ENCODE measurements at regions not wholly inside any gene's neighbourhood (a gene's known extent, or its start where the extent isn't known, plus 50 kb on each side); places are given as distances from the start of the nearest gene placed in this dataset.

DNA sequence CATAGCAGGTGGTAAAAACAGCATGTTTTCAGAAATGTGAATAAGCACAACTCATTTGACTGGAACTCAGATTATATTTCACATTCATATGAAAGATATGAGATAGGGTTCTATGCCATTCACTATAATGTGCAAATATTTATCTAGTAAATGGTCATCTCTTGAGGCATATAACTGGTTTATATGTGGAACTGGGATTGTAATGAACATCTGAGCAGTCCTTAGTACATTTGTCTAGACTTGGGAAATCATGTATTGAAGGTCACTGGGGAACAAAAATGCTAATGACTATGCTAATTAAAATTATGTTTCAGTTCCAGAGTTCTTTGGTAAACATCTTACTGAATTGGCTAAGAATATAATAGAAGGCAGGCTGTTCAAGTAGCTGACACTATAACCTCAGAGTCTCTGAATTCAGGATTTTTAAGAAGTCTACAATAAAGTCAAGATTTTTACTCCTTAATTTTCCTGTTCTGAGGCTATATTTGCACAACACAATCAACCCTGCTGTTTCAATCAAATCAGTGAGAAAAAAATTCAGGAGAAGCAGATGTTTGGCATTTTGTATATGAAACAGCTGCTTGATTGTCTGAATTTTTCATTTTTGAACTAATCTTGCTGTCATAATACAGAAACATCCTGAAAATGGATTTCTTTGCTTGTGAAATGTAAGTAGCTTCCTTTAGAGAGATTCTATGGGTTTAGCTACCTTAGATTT is 244.8 kb upstream of the RGS18 start:
- no peak for DNase-seq

DNA sequence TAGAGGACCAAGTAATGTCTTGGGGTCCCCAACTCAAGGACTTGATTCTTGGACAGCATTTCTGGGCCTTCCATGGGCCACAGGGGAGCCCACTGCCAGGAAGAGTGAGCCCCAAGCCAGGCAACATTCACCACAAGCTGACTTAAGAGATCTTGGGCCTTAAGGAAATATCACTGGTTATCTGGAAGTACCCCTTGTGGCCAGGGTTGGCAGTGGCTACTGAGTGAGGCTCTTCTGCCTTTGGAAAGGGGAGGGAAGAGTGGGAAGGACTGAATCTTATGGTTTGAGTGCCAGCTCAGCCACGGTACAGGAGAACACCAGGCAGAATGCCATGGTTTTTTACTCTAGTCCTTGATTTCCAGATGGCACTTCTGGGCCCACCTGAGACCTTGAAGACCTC is 228.9 kb upstream of the RGS18 start:
- no peak for DNase-seq

DNA sequence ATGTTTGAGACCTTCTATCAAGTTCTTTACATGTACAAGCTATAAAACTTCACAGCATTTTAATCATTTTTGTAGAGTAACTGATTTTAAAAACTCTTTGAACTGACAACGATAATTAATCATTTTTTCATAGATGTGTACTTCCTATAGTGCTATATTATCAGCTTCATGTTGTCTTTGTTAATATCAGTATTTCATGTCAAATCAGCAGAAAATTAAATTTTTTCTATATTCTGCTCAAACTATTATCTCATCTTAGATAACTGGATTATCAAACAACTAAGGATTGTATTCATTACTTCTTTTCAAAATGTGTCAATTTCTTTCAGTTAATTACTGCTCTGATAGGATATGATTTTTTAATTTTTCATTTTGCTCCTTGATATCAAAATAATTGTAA is 214.6 kb upstream of the RGS18 start:
- DNase-seq, result no peak

DNA sequence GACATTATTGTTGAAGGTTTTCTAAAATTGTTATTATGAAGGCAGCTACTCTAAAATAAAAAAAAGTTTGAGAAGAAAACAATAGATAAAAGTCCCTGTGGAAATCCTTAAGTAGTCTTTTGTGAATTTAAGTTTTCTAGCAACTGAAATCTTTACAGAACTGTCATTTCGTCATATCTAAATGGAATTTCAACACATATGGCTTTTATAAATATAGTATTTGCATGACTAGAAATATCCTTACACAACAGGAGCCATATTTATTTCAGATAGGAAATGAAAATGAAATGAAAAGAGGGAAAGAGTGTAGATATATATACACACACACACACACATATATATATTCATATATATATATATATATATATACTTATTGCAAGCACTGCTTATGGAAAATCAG is 204.7 kb upstream of the RGS18 start:
- no peak for DNase-seq

DNA sequence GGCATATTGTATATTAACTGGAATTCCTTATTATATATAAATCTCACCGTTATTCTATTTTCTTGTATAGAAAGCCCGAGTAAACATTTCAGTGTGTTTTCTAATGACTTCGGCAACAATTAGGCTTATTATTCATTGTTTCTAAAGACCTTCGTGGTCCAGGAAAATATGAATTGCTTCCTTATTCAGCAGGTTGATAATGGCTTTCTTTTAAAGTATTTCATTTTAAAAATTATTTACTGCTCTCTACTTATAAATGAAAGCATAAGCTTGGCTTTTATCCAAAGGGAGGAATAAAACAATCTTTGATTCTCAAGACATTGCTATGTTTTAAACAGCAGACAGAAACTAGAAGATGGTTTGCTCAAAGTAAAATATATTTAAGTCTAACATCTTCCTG is 198.4 kb upstream of the RGS18 start:
- DNase-seq, result no peak

DNA sequence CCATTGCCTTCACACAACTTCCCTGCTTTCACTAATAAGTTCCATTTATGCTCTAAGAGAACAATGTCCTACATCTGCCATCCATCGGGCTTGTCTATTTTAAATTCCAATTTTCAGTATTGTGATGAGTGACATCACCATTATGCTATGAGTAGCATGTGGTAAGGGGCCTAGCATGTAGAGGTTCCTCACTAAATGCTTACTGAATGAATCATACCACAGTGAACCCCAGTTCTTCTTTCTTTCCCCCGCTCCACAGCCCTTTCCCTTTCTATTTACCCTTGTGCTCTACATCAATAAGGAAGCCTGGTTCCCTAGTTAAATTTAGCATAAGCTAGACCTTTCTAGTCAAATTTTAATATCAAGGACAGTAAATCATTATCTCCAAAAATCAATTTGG is 195.0 kb upstream of the RGS18 start:
- peak; percentile 64 for DNase-seq

DNA sequence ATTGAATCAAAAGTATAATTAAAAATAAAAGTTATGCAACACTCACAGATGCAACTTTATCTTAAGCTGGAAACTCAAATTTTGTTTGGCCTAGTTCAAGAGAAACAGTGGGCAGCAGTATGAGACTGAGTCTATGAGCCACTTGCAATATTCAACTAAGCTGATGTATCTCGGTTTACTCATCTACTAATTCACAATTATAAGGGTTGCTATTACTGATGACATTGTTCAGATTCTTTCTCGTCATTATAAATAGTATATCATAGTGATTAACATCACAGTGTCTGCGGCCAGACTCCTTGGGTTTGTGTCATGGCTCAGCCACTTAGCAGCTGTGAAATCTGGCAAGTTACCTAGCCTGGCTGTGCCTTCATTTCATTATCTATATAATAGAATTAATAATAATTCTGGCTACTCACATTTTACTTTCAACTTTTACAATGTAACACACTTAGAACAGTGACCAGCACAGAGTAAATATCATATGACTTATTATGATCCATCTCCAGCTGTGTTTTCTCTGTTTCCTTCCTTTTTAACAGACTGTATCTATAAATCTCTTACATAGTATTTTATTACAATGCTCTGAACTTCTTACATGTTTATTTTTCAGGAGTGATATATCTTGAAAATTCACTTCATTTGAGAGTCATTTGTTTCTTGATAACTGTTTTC is 194.3 kb upstream of the RGS18 start:
- no peak for DNase-seq

DNA sequence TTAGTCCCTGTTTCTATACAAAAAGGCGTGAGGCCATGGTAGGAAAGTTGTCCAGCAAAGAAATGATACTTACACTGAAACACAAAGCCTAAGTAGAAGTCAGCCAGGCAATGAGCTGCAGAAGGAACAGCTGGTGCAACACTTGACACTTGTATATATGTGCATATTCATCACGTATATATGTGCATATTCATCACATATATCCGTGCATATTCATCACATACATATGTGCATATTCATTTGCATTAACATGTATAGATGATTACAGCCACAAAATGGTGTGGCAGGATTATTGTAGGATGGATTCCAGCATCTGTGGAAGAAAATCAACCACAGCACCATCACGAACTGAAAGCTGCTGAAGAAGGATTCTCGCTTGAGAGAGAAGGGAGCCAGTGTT is 189.0 kb upstream of the RGS18 start:
- DNase-seq, result no peak

DNA sequence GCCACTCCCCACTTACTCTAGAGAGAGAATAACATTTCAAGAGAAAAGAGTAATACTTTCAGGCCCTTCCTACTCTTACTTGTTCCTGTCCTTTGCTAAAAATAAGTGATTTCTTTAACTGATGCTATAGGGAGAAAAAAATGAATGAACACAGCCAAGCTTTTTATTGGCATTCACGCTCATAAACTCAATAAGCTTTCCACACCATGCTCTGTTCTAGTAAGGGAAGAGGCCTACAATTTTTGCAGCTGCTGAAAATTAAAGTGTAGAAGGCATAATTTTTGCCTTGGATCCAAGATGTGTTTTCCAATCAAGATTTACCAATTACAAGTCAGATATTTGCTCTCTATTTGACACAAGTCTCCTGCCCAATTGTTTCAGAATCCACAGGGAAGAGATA is 188.1 kb upstream of the RGS18 start:
- DNase-seq, result no peak

DNA sequence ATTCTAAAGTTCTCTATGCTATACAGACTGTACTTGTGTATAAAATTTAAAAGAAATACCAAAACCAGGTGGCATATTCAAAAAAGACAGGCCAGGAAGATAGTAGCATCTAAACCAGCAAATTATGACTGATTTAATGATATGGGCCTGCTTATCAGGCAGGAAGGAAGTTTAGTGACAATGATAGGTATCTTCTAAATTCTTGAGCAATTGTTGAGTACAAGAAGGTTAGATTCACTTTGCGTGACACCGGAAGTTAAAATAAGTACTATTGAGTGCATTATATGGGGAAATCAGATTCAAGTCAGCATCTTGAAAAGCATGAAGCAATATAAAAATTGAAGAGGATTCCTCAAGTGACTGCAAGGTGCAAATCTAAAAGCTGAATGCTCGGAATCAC is 186.8 kb upstream of the RGS18 start:
- DNase-seq, result no peak

DNA sequence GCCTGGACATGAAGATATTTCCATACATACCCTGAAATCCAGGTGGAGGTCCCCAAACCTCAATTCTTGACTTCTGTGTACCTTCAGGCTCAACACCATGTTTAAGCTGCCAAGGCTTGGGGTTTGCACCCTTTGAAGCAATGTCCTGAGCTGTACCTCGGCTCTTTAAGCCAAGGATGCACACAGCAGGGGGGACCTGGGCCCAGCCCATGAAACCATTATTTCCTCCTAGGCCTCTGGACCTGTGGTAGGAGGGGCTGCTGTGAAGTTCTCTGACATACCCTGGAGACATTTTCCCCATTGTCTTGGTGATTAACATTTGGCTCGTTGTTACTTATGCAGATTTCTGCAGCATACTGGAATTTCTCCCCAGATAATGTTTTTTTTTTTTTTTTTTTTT is 184.3 kb upstream of the RGS18 start:
- DNase-seq, result no peak

DNA sequence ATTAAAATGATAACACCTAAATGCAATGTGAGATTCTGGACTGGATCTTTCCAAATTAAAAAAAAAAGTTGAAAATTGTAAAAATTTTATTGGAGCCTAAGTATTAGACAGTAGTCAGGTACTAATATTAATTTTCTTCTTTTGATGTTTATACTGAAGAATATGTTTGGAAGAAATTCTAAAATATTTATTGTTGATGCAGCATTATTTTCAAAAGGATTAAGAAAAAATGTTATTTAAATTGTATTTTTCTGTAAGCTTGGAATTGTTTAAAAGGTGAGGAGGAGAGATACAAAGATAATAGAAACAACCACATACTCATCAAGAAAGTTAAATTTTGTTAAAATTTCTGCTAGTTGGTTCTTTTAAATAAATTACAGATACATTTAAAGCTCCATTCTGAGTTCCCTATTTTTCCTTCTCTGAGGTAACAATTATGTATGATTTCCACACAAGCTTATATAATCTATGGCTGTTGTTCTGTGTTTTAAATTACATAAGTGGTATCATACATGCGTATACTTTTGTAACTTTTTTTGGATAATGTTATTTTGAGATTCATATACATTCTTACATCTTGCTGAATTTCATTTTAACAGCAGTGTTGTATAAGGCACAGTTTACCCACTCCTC is 180.3 kb upstream of the RGS18 start:
- DNase-seq, result no peak

DNA sequence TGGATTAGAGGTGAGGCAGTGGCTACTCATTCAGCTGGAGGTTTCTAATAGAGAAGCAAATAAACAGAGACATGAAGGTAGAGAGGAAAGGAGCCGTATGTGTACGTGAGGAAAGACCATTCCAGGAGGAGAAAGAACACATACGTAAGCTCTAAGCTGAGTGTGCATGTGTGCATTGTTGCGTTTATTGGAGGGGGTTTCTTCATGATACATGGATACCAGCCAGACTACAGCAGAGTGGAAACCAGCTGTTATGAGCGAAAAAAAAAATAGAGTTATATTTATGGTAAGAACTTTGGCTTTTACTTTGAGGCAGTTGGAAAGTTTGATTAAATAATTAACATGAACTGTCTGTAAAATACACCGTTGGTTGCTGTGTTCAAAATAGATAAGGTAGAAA is 173.4 kb upstream of the RGS18 start:
- DNase-seq, result no peak

DNA sequence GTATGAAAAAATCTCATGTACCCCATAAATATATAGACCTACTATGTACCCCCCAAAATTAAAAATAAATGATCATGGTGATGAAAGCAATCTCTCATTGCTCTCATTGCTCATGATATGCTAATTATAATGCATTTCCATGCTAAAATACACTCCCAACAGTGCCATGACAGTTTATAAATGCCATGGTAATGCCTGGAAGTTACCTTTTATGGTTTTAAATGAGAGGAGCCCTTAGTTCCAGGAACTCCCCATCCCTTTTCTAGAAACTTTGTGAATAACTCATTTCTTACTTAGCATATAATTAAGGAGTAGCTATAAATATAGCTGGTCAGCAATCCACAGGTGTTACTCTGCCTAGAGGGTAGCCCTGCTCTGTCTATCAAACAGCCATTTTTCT is 166.1 kb upstream of the RGS18 start:
- DNase-seq, result no peak

DNA sequence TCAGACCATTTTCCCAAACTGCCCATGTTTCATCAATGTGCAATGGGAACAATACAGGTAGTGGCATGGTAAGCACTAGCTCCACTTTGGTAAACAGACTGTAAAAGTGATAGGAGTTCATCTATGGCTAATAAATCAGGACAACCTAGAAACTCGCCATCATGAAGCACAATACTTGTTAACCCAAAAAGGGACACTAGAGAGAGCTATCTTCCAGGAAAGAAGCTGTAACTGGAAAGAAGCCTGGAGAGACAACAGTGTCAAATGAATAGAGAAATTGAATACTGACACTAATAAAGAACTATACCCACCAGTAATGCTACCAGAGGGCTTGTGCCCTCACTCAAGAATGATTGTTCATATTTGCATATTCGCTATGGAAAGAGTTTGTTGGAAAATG is 164.7 kb upstream of the RGS18 start:
- DNase-seq, result peak; percentile 17

DNA sequence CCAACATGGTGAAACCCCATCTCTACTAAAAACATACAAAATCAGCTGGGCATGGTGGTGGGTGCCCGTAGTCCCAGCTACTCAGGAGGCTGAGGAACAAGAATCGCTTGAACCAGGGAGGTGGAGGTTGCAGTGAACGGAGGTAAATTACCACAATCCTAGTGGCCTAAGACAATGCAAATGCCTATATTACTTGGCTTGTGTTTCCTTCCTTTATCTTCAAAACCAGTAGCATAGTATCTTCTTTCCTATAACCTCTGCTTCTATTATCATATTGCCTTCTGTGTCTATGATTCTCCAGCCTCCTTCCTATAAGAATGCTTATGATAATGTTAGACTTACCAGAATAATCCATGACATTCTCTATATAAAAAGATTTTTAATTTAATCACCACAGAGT is 156.2 kb upstream of the RGS18 start:
- no peak for DNase-seq

DNA sequence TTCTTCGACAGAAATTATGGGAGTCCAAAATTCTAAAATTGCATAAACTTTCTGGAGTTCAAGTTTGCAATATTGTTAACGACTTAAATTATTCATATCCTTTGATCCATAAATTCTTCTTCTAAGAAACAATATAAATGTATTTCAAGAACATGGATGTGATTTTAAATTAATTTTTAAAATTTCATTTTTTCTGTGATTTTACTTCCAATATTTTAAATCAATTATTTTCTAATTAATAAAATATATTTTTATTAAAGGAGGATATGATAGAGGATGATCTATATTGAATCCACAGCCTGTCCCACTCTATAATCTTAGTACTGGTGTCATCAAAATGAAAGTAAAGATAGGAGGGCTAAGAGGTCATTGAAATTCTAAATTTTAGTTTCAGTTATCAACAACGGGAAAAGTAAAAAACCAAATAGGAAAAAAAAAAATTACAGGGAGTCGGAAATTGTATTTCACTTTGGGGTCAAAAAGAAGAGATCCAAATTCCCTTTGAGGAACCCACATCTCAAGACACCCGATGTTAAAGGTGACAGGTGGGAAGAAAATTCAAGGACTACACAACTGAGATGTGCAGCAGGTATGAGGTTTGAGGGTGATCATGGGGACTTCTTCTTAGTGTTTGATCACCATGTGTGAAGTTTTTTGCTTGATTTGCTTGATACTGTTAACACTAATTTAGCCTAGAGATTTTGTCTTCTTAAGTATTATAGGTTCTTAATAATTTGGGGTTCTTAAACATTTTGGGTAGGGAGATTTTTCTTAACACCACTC is 154.8 kb upstream of the RGS18 start:
- no peak for DNase-seq

DNA sequence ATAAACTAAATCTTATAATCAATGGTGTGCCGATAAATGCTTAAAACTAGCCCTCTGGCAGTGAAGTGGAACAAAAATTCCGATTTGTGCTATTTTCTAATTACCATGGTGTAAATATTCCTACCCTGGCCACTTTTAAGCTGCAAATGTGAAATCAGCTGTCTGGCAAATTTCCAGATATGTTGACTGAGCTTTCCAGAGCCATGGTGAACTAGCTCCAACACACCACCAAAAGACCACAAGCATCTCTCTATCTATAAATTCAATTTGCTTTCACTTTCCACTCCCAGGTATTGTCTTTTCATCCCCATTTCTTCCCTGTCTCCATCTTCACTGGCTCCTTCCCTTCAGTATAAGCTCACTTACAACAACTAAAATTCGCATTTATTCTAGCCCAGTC is 152.3 kb upstream of the RGS18 start:
- DNase-seq, result no peak

DNA sequence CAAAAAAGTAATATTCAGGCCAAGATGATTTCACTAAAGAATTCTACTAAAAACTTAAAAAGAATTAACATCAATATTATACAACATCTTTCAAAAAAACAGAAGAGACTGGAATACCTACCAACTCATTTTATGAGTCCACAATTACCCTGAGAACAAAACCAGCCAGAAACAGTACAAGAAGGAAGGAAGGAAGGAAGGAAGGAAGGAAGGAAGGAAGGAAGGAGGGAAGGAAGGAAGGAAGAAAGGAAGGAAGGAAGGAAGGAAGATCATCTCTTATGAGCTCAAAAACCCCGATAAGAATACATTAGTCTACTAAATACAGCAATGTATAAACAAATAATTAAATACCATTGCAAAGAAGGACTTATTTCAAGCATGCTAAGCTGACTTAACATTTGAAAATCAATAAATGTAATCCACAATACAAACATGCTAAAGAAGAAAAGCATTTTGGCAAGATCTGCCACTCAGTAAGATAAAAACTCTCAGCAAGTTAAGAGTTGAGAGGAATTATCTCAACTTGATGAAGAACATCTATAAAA is 149.9 kb upstream of the RGS18 start:
- DNase-seq, result no peak

DNA sequence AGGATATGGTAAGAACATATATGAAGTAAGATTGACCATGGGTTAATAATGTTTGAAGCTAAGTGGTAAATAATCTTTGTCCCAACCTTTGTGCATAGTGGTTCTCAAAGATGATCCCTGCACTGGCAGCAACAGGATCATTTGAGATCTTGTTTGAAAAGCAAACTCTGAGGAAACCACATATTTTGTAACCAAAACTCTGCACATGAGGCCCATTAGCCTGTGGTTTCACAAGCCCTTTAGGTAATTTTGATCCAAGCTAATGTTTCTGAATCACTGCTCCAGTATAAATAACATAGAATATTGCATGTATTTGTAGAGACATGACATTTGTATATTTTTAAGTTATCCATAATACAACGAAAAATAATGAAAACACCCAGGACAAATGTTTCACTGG is 147.9 kb upstream of the RGS18 start:
- DNase-seq, result no peak

DNA sequence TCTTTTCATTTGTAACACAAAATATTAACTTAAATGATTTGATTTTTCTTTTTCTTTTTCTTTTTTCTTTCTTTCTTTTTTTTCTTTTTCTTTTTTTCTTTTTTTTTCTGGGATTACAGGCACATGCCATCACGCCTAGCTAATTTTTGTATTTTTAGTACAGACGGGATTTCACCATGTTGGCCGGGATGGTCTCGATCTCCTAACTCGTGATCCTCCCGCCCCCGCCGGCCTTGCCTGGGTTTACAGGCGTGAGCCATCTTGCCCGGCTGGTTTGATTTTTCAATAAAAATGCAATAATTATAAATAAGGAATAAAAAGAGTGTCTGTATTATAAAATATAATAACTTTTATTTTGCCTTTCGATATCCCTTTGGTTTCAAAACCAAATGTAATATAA is 146.7 kb upstream of the RGS18 start:
- no peak for DNase-seq

DNA sequence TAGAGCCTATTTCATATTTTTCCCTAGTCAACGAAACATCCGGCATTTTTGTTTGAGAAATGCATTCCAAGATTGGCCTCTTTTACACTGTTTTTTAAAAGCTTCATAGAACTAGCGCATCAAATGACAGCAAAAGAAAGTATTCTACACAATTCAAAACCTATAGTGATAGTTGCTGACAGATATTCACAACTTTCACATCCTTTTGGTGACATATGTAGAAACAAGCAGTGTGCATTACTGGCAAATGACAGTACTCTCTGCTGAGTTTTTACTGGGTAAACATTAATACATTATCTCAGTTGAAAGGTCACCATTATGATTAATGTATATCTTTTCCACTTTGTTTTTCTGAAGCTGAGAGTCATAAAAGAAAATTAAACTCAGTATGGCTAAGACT is 135.4 kb upstream of the RGS18 start:
- no peak for DNase-seq

DNA sequence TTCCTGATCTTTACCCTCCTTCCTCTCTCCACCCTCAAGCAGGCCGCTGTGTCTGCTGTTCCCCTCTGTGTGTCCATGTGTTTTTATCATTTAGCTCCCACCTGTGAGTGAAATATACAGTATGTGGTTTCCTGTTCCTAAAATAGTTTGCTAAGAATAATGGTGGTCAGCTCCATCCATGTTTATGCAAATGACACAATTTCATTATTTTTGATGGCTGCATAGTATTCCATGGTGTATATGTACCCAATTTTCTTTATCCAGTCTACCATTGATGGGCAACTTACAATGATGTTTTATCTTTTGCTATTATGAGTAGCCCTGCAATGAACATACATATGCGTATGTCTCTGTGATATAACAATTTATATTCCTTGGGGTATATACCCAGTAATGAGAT is 133.4 kb upstream of the RGS18 start:
- DNase-seq, result no peak

DNA sequence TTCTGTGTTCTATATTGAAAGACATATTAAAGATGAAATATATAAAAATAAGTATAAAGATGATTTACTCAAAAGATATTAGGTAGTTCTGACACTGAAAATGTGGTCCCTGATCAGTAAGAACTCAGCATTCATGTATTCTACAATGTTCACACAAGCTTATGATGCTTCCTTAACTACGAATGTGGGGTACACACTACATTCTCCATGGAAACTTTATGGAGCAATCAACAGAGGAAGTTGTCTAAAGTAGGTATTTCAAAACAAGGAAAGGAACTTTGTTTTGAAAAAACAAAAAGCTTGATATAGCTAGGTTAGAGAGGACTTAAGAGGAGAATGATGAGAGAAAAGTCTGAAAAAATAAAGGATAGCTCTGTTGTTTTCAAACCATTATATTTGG is 119.7 kb upstream of the RGS18 start:
- no peak for DNase-seq
